Right ventricle myocardium superior (tissue), 1 donor: ENCODE measurements at regions not wholly inside any gene's neighbourhood (a gene's known extent, or its start where the extent isn't known, plus 50 kb on each side); places are given as distances from the start of the nearest gene placed in this dataset.
A peak's percentile ranks its signal among the peaks of the same experiment; 100 is the strongest.

Experiments
- ATAC-seq: fragments of 200-7000 bp; cut with Tn5 transposase; one replicate; pipeline ENCODE4 v1.9.1; 2020; ENCODE audit warnings: mild to moderate bottlenecking; ENCODE audit not compliant: poor library complexity
- DNase-seq: peaks from one replicate; pipeline ENCODE4 v3.0.0-alpha.2; 2020
- intact Hi-C: fragments of 100-400 bp; cut with DNase I; formaldehyde crosslinking; loops from one replicate; pipeline ENCODE4 v1.11.2; 2022
- donor health status: DM: no; HTN: yes; CAD: no; lungs with severe emphysema.

DNA sequence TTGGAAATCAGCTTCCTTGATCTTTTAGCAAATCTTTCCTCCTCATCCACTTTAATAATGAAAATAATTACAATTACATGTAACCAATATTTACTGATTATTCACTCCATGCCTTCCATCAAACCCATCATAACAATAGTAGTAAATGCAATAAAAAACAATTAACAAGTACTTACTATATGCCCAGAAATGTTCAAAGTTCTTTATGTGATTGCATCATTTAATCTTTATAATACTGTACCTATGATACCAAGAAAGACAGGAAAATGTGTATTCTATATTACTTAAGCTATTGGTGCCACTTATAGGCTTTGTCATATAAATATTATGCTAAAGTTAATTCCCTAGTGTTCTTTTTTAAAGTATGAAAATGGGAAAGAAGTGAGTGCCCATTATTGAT lies 210.2 kb upstream of the PKDCC start:
- DNase-seq = no peak
- intact Hi-C loops = no loop called here
- no peak for ATAC-seq

DNA sequence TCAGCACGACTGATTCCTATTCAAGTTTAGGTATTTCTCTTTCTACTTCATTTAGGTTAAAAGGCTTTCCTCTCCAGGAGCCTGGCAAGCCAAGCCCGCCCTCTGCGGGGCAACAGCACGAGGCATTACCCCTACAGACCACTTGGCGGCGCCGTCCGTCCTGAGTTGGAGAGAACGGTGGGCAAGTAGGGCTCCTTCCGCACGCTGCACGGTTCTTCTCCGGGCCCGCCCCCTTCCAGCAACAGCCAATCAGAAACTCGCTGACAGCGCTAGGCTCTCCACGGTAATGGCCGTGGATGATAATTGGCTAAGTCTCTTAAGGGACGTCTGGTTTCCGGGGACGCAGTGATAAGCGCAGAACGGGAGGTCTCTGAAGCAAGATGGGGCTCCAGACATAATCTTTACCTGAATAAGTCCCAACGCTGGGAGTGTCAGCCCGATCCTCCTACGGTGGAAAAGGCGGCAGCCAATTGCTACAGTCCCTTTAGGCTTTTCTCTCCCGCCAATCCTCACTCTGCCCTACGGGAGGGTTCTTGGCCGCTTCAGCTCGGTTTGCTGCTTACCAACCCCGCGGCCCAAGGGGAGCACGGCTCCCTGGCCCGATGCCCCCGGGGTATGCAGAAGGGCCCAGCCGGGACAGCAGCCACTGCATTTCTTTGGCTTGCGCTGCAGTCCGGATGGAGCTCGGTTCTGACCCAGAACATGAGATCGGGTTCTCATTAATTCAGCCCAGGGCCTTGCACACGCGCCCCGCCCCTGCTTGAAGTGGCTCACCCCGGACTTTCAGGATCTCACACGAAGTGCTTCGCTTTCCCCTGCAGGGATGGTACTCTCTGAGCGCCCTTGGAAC lies 206.9 kb upstream of the PKDCC start:
- intact Hi-C loops = no loop called here
- peak; percentile 100 for ATAC-seq

DNA sequence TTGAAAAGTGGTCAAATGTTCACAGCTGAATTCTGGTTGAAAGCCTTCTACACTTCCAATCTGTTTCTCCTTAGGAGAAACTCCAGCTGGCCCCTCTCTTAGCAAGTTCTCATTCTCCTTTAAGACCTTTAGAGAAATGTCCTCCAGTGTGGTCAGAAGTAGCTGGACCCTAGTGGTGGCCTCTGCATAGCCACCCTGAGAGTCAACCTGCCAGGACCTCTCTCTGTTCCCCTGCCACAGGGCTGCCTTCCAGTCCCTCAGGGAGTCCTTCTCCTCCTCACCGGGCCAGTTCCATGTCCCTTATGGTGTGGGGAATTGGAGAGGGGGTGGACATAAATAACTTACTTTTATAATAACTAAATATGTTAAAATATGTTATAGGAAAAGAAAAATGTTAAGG lies 200.9 kb upstream of the PKDCC start:
- DNase-seq = no peak
- ATAC-seq = no peak
- intact Hi-C loops = no loop called here

More for the DNA sequence above, 206.9 kb upstream of the PKDCC start:
- peak; percentile 96 for DNase-seq

DNA sequence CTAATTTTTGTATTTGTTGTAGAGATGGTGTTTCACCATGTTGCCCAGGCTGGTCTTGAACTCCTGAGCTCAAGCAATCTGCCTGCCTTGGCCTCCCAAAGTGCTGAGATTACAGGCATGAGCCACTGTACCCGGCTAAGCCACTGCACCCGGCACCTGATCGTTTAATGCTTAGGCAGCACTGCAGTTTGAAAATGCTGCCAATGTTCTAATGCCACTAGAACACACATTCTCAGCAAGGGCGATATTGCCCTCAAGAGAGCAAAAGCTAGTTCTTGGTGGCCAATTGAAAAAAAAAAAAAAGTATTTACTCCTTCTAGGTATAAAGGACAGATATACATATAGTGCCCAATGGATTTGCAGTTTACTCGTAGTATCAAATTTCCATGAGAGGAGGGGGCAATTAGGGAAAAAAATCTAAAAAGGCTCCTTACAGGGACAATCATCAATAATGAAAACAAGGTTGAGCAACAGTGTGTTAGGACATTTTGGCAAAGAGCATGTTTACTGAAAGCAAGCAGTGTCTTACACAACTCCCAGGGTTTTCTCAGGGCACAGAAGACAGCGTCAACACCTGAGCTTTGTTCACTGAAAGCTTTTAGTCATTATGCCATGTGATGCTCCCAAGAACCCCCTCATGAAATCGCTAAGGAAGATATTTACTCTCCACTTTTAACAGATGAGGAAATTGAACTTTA lies 199.9 kb upstream of the PKDCC start:
- DNase-seq (no peak), ATAC-seq (peak; percentile 45)

DNA sequence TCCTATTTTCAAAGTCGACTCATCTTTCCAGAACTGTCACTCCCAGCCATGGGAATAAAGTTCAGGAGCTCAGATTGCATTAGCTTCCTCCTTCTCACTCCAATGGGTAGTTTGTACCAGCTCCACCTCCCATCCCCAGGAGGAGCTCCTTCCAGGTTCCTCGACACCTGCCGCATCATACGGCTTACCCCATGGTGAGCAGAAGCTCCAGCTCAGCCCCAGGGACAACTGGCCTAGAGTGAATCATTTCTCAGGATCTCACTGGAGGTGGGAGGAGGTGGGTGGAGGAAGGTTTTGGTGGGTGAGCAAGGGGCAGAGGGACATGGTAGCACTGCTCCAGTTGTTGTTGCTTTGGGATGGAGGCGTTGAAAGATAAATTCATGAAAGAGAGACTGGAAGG lies 196.3 kb upstream of the PKDCC start:
- intact Hi-C loops = loop anchor here (5.0 kb wide), 1 partner anchor 236 kb away; no protein-coding TSS in a partner anchor
- DNase-seq (no peak), ATAC-seq (no peak)

More for the DNA sequence above, 199.9 kb upstream of the PKDCC start:
- intact Hi-C loops = no loop called here

DNA sequence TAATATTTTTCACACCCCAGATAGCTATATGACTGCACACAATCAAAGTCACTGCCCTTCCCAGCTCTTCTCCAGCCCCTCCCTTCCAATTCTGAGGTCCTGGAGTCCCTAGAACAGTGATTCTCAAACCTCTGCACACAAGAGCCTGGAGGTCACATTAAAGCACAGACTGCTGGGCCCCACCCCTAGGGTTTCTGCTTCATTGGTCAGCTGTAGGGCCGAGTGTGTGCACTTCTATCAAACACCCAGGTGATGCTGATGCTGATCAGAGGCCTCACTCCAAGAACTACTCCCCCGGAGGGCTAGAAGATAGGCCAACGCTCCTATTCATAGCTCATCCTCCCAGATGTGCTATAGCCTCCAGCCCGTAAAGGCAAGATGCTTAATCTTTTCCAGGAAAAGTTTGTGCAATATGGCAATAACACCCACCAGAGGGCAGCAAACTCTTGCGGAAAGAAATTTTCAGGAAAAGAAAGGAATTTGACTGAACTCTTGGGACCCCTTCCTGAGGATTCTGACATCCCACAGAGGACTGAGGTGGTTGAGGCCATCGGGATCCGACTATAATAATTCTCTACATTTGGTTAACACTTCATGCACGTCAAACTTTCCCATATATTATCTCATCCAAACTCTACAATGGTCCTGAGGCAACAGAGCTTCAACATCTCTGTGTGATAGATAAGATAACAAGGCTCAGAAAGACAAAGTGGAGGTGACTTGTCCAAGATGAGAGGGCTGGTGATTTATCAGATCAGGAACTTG lies 194.2 kb upstream of the PKDCC start:
- peak; percentile 61 for ATAC-seq
- DNase-seq = no peak
- intact Hi-C loops = loop anchor here (5.0 kb wide), 1 partner anchor 234 kb away; no protein-coding TSS in a partner anchor

DNA sequence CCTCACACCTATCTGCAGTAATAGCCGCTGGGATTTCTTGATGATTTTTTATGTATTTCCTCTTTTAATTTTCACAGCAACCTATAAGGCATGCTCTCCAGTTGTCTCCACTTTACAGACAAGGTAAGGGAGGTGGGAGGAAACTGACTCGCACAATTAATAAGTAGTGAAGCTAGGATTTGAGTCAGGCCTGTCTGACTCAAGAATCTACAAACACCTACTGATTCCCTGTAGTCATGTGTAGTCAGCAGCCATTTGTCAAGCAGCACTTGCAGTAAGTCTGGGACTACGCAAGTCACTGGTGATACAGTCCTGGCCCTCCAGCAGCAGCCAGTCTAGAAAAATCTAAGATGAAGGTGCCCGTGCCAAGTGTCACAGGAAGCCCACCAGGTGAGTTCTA lies 193.6 kb upstream of the PKDCC start:
- intact Hi-C loops = loop anchor here (5.0 kb wide), 1 partner anchor 233 kb away; no protein-coding TSS in a partner anchor
- DNase-seq = no peak
- no peak for ATAC-seq

DNA sequence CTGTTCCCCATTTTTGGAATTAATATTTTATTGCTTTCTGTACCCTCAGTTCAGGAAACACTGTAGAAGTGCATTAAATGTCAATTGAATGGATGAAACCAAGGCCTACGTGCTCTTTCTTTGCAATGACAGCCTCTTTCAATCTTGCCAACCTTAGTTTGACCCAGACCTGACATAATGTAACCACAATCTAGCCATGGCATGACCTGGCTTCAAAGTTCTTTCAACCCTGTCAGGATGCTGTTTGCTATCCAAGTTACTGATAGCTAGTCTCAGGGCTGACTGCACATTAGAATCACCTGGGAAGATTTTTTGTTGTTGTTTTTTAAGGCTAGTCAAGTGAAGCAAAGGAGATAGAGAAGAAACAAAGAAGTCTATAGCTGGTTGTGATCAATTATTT lies 190.9 kb upstream of the PKDCC start:
- intact Hi-C loops = no loop called here
- DNase-seq = no peak

DNA sequence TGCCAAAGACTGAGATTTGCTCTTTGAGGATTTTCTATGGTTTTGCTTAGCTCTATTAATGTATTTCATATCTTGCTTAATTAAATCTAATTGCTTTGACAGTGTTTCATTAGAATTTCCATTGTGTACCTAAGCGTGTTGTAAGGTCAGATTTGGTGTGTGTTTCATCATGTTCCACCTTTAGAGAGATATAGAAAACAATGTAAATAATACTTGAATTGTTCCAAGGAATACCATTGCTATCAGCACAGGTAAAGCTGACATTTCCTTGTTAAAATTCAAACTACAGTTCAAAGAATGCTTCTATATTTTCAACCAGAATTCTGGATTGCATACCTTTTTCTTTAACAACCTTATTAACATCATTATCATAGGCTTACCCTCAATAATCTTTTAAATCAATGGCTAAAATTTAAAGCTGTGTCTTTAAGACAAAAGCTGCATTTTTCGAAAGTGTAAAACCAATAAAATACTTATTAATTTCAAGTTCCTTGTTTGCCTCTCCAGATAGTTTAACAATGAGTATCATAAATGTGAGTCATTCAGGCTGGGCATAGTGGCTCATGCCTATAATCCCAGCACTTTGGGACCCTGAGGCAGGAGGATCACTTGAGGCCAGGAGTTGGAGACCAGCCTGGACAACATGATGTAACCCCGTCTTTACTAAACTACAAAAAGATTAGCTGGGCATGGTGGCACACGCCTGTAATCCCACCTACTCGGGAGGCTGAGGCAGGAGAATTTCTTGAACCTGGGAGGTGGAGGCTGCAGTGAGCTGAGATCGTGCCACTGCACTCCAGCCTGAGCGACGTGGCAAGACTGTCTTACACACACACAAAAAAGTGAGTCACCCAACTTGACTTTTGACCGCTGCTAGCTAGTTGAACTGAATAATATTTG lies 188.0 kb upstream of the PKDCC start:
- DNase-seq = no peak
- intact Hi-C loops = no loop called here
- ATAC-seq = no peak

More for the DNA sequence above, 190.9 kb upstream of the PKDCC start:
- ATAC-seq = no peak

DNA sequence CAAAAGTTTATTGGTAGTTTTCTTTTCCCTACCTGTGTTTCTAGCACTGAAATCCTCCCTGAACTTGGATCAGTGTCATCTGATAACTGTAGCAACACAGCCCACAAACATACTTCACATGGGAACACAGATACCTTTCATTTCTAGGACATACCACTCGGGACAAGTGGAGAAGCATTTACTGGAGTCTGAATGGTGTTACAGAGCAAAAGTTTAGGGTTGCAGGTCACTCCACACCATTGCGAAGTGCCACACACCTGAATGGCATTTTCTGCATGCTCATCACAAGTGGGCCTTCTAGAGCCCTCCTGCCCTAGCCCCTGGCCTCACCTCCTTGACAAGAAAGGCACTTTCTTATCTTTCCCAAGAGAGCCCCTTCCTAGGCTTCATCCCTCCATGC lies 184.8 kb upstream of the PKDCC start:
- intact Hi-C loops = no loop called here
- DNase-seq (no peak), ATAC-seq (no peak)

DNA sequence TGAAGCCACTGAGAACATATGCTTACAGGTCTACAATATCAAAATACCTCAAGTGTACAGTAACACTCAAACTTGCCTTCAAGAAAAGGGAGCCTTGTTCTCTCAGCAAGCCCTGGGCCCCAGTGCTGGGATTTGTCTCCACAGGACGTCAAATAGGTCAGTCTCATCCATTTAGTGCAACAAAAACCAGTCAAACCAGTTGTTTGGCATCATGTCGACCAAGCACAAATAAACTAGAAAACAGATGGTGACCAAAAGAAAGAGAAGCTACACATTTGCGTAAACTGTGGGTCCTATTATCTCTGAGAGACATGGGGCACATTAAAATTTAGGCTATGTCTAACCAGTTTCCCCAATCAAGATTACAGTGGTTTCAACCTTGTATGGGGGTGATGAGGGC lies 182.6 kb upstream of the PKDCC start:
- no peak for ATAC-seq
- intact Hi-C loops = no loop called here
- no peak for DNase-seq

DNA sequence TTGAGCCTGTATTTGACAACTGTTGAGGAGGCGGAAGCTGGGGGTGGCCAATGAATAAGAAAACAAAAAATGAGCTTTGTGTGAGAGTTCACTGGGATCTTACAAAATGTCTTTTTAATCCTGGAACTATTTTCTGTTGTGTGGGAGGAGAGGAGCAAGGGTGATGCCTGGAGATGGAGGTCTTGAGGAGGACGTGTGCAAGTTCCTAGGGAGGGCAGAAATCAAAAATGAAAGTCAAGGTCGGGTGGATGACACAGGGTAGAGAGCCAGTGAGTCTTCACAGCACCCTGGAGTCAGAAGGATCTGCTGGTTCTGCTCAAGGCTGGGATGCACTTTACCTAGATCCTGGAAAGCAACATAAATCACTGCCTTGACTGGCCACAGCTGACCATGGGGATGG lies 180.3 kb upstream of the PKDCC start:
- intact Hi-C loops = no loop called here
- DNase-seq = no peak
- ATAC-seq = no peak

DNA sequence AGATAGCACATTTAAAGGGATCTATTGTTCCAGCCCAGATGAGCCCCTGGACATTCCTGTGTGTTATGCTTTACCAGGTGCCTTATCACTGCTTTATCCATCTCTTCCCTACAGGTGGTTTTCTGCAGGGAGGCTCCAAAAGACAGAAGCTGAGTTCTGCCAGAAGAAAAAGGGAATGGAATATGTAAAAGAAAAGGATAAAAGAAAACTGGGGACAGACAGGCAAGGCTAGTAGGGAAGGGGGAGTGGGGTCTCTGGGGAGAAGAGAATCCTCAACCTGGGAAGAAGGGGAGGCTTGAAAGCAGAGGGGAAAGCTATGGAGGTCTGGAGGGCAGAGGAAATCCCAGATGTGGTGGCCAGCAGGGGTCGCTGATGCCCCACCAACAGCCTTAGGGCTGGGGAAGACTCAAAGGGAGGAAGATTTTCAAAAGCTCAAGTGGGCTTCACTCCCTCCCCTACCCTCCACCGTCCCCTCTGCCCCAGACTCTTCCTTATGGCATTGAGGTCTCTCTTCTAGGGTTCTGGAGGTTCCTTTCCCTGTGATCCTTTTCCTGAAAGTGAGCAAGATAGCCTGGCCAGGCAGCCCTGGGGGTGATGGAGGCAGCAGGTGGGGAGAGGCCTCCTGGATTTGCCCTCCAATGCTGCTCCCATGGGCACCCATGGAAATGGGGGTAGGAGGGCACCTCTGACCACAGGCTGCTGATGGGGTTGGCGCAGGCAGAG lies 178.1 kb upstream of the PKDCC start:
- intact Hi-C loops = loop anchor here (2.0 kb wide), 1 partner anchor 217 kb away; no protein-coding TSS in a partner anchor
- peak; percentile 92 for ATAC-seq
- DNase-seq = peak; percentile 85

DNA sequence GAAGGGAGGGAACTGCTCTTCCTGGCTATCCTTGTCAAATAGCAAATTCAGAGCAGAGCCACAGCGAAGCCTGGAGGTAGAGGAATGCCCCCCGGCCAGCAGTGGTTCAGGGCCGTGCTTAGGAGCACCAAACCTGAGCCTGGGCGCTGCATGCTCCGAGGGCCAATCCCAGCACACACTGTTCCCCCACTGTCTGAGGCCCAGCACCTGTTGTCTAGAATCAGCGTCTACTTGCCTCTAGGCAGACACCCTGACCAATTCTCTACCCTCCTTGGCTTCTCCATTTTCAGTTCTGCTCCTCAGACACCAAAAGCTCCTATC lies 177.6 kb upstream of the PKDCC start:
- ATAC-seq = peak; percentile 17
- no peak for DNase-seq
- intact Hi-C loops = no loop called here

DNA sequence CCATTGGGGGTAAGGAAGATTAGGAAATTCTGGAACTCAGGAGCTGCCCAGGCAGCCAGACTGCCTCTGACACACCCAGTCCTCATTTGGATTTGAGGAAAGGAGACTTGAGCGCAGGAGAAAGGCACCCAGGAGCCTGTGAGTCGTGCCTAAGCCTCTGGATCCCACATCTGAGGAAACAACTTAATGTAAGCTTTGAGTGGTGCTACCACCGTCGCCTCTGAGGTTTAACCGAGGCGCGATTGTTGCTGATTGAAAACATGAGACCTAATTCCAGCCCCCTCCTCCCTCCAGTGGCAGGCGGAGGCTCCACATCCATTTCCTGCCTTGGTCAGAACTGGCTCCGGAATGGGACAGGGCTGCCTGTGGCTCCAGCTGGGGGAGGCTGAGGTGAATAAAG lies 176.7 kb upstream of the PKDCC start:
- peak; percentile 54 for ATAC-seq
- intact Hi-C loops = no loop called here

DNA sequence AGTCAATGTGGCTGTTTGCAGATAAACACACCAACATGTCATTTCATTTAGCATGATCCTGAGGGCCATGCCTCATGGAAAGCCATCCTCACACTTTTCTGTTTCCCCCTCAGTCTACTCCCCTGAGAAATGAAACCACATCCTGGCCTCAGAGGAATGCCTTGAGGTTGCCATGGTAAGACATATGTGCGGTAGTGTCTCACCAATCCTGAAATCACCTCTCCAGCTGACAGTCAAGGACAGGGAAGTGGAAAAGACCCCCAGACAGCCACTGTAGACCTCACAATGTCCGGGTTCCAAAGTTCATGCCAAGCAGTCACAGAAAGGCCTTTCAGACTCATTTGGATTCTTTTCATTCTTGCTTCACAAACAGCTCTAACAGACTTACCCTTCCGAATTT lies 175.2 kb upstream of the PKDCC start:
- no peak for DNase-seq
- no peak for ATAC-seq
- intact Hi-C loops = no loop called here

More for the DNA sequence above, 176.7 kb upstream of the PKDCC start:
- peak; percentile 46 for DNase-seq

DNA sequence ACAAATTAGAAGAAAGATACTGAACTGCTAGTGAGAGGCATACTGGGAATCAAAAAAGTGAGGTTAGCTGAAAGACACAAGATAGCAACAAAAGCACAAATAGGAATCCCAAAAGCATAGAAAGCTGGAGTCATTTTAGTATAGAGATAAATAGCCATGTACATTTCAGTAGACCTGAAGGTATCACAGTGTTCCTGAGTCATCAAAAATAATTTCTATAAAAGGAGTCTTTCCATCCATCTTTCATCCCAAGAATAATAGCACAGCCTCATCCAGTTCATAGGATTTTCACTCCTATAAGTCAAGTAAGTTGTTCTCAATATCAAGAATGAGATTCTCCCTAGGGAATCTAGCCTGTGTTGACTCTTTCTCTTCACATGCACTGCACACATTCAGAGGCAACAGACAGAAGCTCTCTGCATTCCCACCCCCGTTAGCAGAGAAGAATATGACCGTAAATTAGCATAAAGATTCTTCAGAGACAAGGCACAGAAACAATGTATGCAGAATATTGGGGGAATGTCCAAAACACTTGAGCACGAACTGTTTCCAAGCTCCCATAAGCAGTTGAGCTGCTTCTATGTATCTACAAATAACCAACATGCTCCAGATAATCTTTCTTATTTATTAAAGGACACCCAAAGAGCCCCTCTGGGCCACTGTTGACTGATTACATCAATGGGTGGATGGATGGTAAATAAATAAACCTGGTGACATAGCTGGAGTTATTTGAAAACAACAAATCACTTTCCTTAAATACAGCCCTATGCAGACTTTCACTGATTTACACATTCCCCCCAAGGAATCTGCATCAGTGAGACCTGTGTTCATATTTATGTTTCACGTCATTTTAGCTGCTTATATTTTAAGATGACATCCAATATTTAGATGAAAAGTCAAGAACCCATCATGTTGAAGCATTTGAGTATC lies 174.5 kb upstream of the PKDCC start:
- DNase-seq (no peak), ATAC-seq (no peak)
- intact Hi-C loops = no loop called here
